ENCODE measurements at regions not wholly inside any gene's neighbourhood (a gene's known extent, or its start where the extent isn't known, plus 50 kb on each side); places are given as distances from the start of the nearest gene placed in this dataset.

- CTCF ChIA-PET (ENCODE audit: low intra/inter-chr PET ratio): no interaction called here
- H3K9ac ChIP-seq (ENCODE audit: insufficient read depth in 1 of 2, low read depth in 2 of 2, low read length in 2 of 2): no peak overlapping the region
- H2AFZ ChIP-seq (ENCODE audit: low read depth, low read length): no peak overlapping the region
- H3K9me3 ChIP-seq (replicated peaks; ENCODE audit: control insufficient read depth, insufficient read depth, low read depth, low read length): no peaks in the 10 kb centered on the region
- H3K9me1 ChIP-seq (ENCODE audit: control insufficient read depth, insufficient read depth, low read length): no peaks in the 10 kb centered on the region
- H3K4me1 ChIP-seq (replicated peaks in 1 of 2; ENCODE audit: control insufficient read depth in 2 of 2, insufficient read depth in 2 of 2, low read length in 2 of 2): no peaks in the 10 kb centered on the region
- no peak for DNase-seq (ENCODE audit: extremely low read depth in 1 of 4, low spot score in 3 of 4)
- WGBS (ENCODE audit: insufficient coverage, low coverage, missing lambda C conversion rate): 0% methylated on average over 6 of the region's 6 CpGs
- H3K36me3 ChIP-seq (ENCODE audit: control insufficient read depth, insufficient read depth, low read length): no peaks in the 10 kb centered on the region
- H3K4me3 ChIP-seq: no peak overlapping the region
- TF ChIP-seq ELF4 (CRISPR knock-in tag; IDR thresholded peaks at IDR 0.05): no peak
- TF ChIP-seq CHD4 (IDR thresholded peaks at IDR 0.05; ENCODE audit: insufficient read depth, insufficient replicate concordance, low read depth, low read length, poor library complexity, severe bottlenecking): no peak
- no peak for TF ChIP-seq ZNF395 (CRISPR knock-in tag; IDR thresholded peaks at IDR 0.05)
- no peak for TF ChIP-seq ZNF75A (CRISPR knock-in tag; IDR thresholded peaks at IDR 0.05)
- TF ChIP-seq ZNF79 (CRISPR knock-in tag; IDR thresholded peaks at IDR 0.05; ENCODE audit: low read depth): no peak
- no peak overlapping the region for H3K4me2 ChIP-seq (ENCODE audit: insufficient read depth, low read length)
- H3K27ac ChIP-seq (ENCODE audit: extremely low read depth, low read depth, low read length): no peak overlapping the region
- ATAC-seq: no peak
- BruUV-seq (replicated peaks): no TSS peak
- H4K20me1 ChIP-seq (replicated peaks; ENCODE audit: control insufficient read depth, insufficient read depth, low read length): no peaks in the 10 kb centered on the region
- H3K27me3 ChIP-seq (ENCODE audit: control insufficient read depth in 2 of 2, insufficient read depth in 2 of 2, low read length in 2 of 2): no peaks in the 10 kb centered on the region
- intact Hi-C loops (cut with micrococcal nuclease) (no loop called here), in situ Hi-C loops (cut with MboI) (no loop called here)
- no peaks in the 10 kb centered on the region for H3K79me2 ChIP-seq (ENCODE audit: control insufficient read depth, insufficient read depth, low read length)
- no peak for FAIRE-seq
- POLR2A ChIA-PET: no interaction called here
Measured at GRCh38 chr3:117109178-117109577, 399.6 kb downstream of the TUSC7 start.

Data from K562 (cell line).